WTC11 (cell line): ENCODE measurements at regions not wholly inside any gene's neighbourhood (a gene's known extent, or its start where the extent isn't known, plus 50 kb on each side); places are given as distances from the start of the nearest gene placed in this dataset.

ENCODE experiments used
- CTCF ChIP-seq: fragments of 200-600 bp; IDR thresholded peaks from 2 replicates; pipeline ENCODE4 v1.8.0; 2022; ENCODE audit warnings: antibody characterized with exemption
- JUN ChIP-seq: sonication (generic); formaldehyde crosslinking; IDR thresholded peaks from 2 replicates; pipeline ENCODE4 v1.8.0; 2023; ENCODE audit warnings: mild to moderate bottlenecking, missing genetic modification reagents
- MAX ChIP-seq: sonication (generic); formaldehyde crosslinking; IDR thresholded peaks from 2 replicates; pipeline ENCODE4 v1.8.0; 2022; ENCODE audit warnings: mild to moderate bottlenecking, missing genetic modification reagents
- NFYB ChIP-seq: sonication (generic); formaldehyde crosslinking; conservative IDR thresholded peaks from 2 replicates; pipeline ENCODE4 v1.8.0; 2022; ENCODE audit warnings: low read depth, missing genetic modification reagents
- NR3C1 ChIP-seq: sonication (generic); formaldehyde crosslinking; conservative IDR thresholded peaks from 2 replicates; pipeline ENCODE4 v1.8.1; 2023; ENCODE audit warnings: low read depth, mild to moderate bottlenecking, missing genetic modification reagents
- TF ChIP-seq, protein P1 (sequence below): sonication (generic); formaldehyde crosslinking; IDR thresholded peaks from 2 replicates; pipeline ENCODE4 v1.8.1; 2023; ENCODE audit warnings: mild to moderate bottlenecking, missing genetic modification reagents

DNA sequence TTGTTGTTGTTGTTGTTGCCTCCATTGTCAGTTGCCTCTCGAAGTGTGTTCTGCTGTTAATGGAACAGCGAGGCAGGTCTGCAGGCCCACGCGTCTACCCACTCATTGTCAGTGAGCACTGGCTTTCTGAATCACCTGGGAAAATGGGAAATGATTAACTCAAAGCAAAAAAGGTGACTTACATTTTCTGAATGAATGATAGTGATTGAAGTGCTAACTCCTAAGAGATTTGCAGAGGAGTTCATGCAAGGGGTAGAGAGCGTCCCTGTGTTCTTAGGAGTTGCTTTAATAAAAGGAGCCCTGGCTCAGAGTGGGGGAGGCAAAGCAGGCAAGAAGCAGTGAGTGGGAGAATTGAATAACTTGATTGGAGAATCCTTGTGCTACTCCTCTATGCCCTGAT lies 177.6 kb downstream of the CAND1 start:
- no peak for TF ChIP-seq MAX (CRISPR knock-in tag)
- no peak for TF ChIP-seq CTCF
- TF ChIP-seq, protein P1, sequence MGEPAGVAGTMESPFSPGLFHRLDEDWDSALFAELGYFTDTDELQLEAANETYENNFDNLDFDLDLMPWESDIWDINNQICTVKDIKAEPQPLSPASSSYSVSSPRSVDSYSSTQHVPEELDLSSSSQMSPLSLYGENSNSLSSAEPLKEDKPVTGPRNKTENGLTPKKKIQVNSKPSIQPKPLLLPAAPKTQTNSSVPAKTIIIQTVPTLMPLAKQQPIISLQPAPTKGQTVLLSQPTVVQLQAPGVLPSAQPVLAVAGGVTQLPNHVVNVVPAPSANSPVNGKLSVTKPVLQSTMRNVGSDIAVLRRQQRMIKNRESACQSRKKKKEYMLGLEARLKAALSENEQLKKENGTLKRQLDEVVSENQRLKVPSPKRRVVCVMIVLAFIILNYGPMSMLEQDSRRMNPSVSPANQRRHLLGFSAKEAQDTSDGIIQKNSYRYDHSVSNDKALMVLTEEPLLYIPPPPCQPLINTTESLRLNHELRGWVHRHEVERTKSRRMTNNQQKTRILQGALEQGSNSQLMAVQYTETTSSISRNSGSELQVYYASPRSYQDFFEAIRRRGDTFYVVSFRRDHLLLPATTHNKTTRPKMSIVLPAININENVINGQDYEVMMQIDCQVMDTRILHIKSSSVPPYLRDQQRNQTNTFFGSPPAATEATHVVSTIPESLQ (CRISPR knock-in tag): no peak
- no peak for TF ChIP-seq NR3C1 (CRISPR knock-in tag)
- no peak for TF ChIP-seq JUN
- no peak for TF ChIP-seq NFYB
